OCI-LY7 (cell line): ENCODE measurements at regions not wholly inside any gene's neighbourhood (a gene's known extent, or its start where the extent isn't known, plus 50 kb on each side); places are given as distances from the start of the nearest gene placed in this dataset.

Source experiments
- BruUV-seq: library from RNA; stranded (reverse); fragments of 400-500 nt; replicated peaks from 2 replicates; lab custom pipeline; 2021; lab: Mats Ljungman, UMichigan
- CTCF ChIA-PET: fragments of 300-600 bp; sonication (Branson Sonifier 250); formaldehyde crosslinking; loops from one replicate; lab custom pipeline; 2022; ENCODE audit warnings: antibody characterized with exemption; ENCODE audit not compliant: unreplicated experiment; lab: Charles Lee
- POLR2A ChIA-PET: fragments of 300-600 bp; sonication (Branson Sonifier 250); formaldehyde crosslinking; loops from one replicate; lab custom pipeline; 2022; ENCODE audit warnings: antibody characterized with exemption; lab: Charles Lee
- DNase-seq: peaks from one replicate; pipeline ENCODE4 v3.0.0-alpha.2; 2015; ENCODE audit warnings: low spot score
- H2AFZ ChIP-seq: fragments of 200-600 bp; sonication (generic), shearing (Covaris generic); 2 replicates; pipeline ENCODE4 v1.6.1; 2014; ENCODE audit warnings: mild to moderate bottlenecking, antibody characterized with exemption, low read length, moderate library complexity
- H3K27ac ChIP-seq: fragments of 200-600 bp; sonication (generic); 2 replicates; pipeline ENCODE4 v1.5.1; 2014; ENCODE audit warnings: mixed run types, low read depth, mild to moderate bottlenecking, moderate library complexity, low read length, inconsistent platforms; ENCODE audit not compliant: poor library complexity, severe bottlenecking
- H3K36me3 ChIP-seq: fragments of 200-600 bp; sonication (generic); 2 replicates; pipeline ENCODE4 v1.6.1; 2014; ENCODE audit warnings: mild to moderate bottlenecking, antibody characterized with exemption, low read length, moderate library complexity, mixed read lengths; ENCODE audit not compliant: insufficient read depth
- H3K4me1 ChIP-seq: fragments of 200-600 bp; sonication (generic); 2 replicates; pipeline ENCODE4 v1.5.1; 2014; ENCODE audit warnings: mild to moderate bottlenecking, low read length; ENCODE audit not compliant: insufficient read depth, poor library complexity, severe bottlenecking
- H3K4me2 ChIP-seq: fragments of 200-600 bp; sonication (generic); 2 replicates; pipeline ENCODE4 v1.6.1; 2014; ENCODE audit warnings: mild to moderate bottlenecking, low read length
- H3K4me3 ChIP-seq: fragments of 200-600 bp; sonication (generic); 2 replicates; pipeline ENCODE4 v1.5.1; 2014; ENCODE audit warnings: mild to moderate bottlenecking, low read depth, low read length; ENCODE audit not compliant: poor library complexity, severe bottlenecking
- H3K79me2 ChIP-seq: fragments of 200-600 bp; sonication (generic); 2 replicates; pipeline ENCODE4 v1.6.1; 2016; ENCODE audit warnings: low read depth, mild to moderate bottlenecking, low read length, moderate library complexity, mixed read lengths; ENCODE audit not compliant: insufficient read depth
- H3K9me2 ChIP-seq: fragments of 200-600 bp; sonication (generic); 2 replicates; pipeline ENCODE4 v1.6.1; 2016; ENCODE audit warnings: mild to moderate bottlenecking, low read length, mixed read lengths; ENCODE audit not compliant: insufficient read depth
- H3K9me3 ChIP-seq: fragments of 200-600 bp; sonication (generic); 2 replicates; pipeline ENCODE4 v1.6.1; 2014; ENCODE audit warnings: mild to moderate bottlenecking, mixed run types, low read length, mixed read lengths
- H4K20me1 ChIP-seq: fragments of 200-600 bp; sonication (generic); 2 replicates; pipeline ENCODE4 v1.6.1; 2014; ENCODE audit warnings: mild to moderate bottlenecking, antibody characterized with exemption, low read length, moderate library complexity, mixed read lengths; ENCODE audit not compliant: insufficient read depth
- EZH2phosphoT487 ChIP-seq: fragments of 200-600 bp; sonication (generic); IDR thresholded peaks from 2 replicates; pipeline ENCODE4 v1.6.1; 2018; ENCODE audit warnings: low read depth, borderline replicate concordance, mild to moderate bottlenecking, mixed run types, antibody characterized with exemption, low read length, moderate library complexity, mixed read lengths
- intact Hi-C: fragments of 100-400 bp; cut with micrococcal nuclease; formaldehyde crosslinking; loops from one replicate; pipeline ENCODE4 v1.10.0; 2022; ENCODE audit not compliant: unreplicated experiment
- TF ChIP-seq, protein P1 (sequence below): fragments of 200-600 bp; sonication (generic); conservative IDR thresholded peaks from 2 replicates; pipeline ENCODE4 v1.5.1; 2014; ENCODE audit warnings: mild to moderate bottlenecking, antibody characterized with exemption, low read length, moderate library complexity, mixed read lengths

DNA sequence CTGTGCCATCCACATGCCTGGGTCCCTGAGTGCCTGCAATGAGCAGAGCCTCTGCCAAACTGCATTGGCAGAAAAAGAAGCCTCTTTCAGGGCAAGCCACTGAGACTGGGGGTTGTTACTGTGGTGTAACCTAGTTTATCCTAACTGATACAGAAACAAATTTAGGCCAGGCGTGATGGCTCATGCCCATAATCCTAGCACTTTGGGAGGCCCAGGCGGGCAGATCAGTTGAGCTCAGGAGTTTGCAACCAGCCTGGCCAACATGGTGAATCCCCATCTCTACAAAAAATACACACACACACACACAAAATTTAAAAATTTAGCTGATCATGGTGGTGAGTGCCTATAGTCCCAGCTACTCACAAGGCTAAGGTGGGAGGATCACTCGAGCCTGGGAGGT, 221.6 kb downstream of the TBC1D2B start:
- no peaks in the 10 kb centered on the region for H3K4me1 ChIP-seq
- no TSS peak for BruUV-seq
- DNase-seq: no peak
- no peak for TF ChIP-seq EZH2phosphoT487
- TF ChIP-seq, protein P1, sequence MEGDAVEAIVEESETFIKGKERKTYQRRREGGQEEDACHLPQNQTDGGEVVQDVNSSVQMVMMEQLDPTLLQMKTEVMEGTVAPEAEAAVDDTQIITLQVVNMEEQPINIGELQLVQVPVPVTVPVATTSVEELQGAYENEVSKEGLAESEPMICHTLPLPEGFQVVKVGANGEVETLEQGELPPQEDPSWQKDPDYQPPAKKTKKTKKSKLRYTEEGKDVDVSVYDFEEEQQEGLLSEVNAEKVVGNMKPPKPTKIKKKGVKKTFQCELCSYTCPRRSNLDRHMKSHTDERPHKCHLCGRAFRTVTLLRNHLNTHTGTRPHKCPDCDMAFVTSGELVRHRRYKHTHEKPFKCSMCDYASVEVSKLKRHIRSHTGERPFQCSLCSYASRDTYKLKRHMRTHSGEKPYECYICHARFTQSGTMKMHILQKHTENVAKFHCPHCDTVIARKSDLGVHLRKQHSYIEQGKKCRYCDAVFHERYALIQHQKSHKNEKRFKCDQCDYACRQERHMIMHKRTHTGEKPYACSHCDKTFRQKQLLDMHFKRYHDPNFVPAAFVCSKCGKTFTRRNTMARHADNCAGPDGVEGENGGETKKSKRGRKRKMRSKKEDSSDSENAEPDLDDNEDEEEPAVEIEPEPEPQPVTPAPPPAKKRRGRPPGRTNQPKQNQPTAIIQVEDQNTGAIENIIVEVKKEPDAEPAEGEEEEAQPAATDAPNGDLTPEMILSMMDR: no peak
- intact Hi-C loops: no loop called here
- H3K4me2 ChIP-seq: no peak overlapping the region
- H3K9me2 ChIP-seq: no peaks in the 10 kb centered on the region
- ChIA-PET CTCF (interaction anchor here (1.0 kb wide), 1 partner anchor 34 kb away, joined by 3 read pairs; no protein-coding TSS in a partner anchor), POLR2A (no interaction called here)
- H3K79me2 ChIP-seq: no peaks in the 10 kb centered on the region
- no peak overlapping the region for H3K27ac ChIP-seq
- H3K9me3 ChIP-seq: no peaks in the 10 kb centered on the region
- no peak overlapping the region for H2AFZ ChIP-seq
- no peaks in the 10 kb centered on the region for H4K20me1 ChIP-seq
- H3K36me3 ChIP-seq: no peaks in the 10 kb centered on the region
- no peak overlapping the region for H3K4me3 ChIP-seq

DNA sequence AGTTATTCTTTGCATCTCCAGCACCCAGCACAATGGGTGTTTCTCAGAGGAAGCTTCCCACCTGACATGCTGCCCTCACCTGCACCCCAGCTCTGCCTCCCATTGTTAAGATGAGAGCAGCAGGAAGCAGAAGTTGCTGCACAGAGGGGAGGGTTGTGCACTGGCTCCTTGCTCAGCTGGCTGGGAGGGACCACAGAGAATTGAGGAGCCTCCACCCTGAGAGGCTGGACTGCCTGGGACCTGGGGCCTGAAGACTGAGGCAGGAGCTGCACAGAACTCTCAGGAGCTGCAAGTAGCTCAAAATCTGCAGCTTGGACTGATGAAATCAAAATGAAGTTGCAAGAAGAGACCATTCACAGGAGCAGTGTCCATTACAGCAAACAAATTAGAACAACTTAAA, 222.3 kb upstream of the LINGO1 start:
- no peaks in the 10 kb centered on the region for H3K36me3 ChIP-seq
- H3K4me2 ChIP-seq: no peak overlapping the region
- ChIA-PET POLR2A (no interaction called here), CTCF (no interaction called here)
- H3K4me1 ChIP-seq: no peaks in the 10 kb centered on the region
- H3K79me2 ChIP-seq: no peaks in the 10 kb centered on the region
- no peaks in the 10 kb centered on the region for H3K9me2 ChIP-seq
- no peak overlapping the region for H2AFZ ChIP-seq
- no peak overlapping the region for H3K4me3 ChIP-seq
- no peaks in the 10 kb centered on the region for H3K9me3 ChIP-seq
- intact Hi-C loops: no loop called here
- TF ChIP-seq EZH2phosphoT487: no peak
- TF ChIP-seq, protein P1: no peak
- H4K20me1 ChIP-seq: no peaks in the 10 kb centered on the region
- no peak for DNase-seq
- BruUV-seq: no TSS peak
- H3K27ac ChIP-seq: no peak overlapping the region

DNA sequence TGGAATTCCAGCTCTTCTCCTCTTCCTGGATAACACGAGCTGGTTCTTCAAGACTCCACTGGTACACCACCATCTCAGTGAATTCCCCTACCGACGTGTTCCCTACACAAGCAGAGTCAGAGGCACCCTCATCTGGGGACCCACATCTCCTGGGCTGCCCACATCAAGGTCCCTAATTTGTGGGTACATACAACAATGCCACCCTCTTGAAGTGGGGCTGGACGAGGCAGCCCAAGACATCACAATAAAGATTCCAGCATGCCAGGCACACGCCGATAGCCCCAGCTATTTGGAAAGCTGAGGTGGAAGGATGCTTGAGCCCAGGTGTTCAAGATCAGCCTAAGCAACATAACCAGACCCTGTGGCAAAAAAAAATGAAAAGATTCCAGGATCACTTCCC, 221.2 kb upstream of the LINGO1 start:
- Histone ChIP-seq H3K4me1 (no peaks in the 10 kb centered on the region), H3K9me2 (no peaks in the 10 kb centered on the region), H3K36me3 (no peaks in the 10 kb centered on the region), H4K20me1 (no peaks in the 10 kb centered on the region), H3K79me2 (no peaks in the 10 kb centered on the region), H3K4me2 (no peak overlapping the region), H3K9me3 (no peaks in the 10 kb centered on the region), H3K4me3 (no peak overlapping the region), H2AFZ (no peak overlapping the region), H3K27ac (no peak overlapping the region)
- no peak for DNase-seq
- CTCF ChIA-PET: no interaction called here
- BruUV-seq: no TSS peak
- intact Hi-C loops: no loop called here
- POLR2A ChIA-PET: no interaction called here
- no peak for TF ChIP-seq EZH2phosphoT487
- TF ChIP-seq, protein P1: no peak
